ENCODE measurements at regions not wholly inside any gene's neighbourhood (a gene's known extent, or its start where the extent isn't known, plus 50 kb on each side); places are given as distances from the start of the nearest gene placed in this dataset.

GRCh38 chr1:22363403-22364325, 88.0 kb upstream of the ZBTB40 start:
- Histone ChIP-seq H3K4me1 (ENCODE audit: insufficient read depth) (no peaks in the 10 kb centered on the region), H3K36me3 (ENCODE audit: insufficient read depth) (no peaks in the 10 kb centered on the region), H3K4me3 (ENCODE audit: low read depth, low read length) (no peak overlapping the region), H3K27ac (ENCODE audit: low read depth) (no peak overlapping the region)
- DNase-seq (ENCODE audit: extremely low spot score), result no peak
- 67% methylated on average over 13 of the region's 13 CpGs for WGBS

GRCh38 chr1:22364326-22364650, 87.4 kb upstream of the ZBTB40 start:
- H3K4me3 ChIP-seq (ENCODE audit: low read depth, low read length), result no peak overlapping the region
- no peak overlapping the region for H3K27ac ChIP-seq (ENCODE audit: low read depth)
- DNase-seq (ENCODE audit: extremely low spot score), result no peak
- no peaks in the 10 kb centered on the region for H3K4me1 ChIP-seq (ENCODE audit: insufficient read depth)
- 84% methylated on average over 5 of the region's 5 CpGs for WGBS
- H3K36me3 ChIP-seq (ENCODE audit: insufficient read depth), result no peaks in the 10 kb centered on the region

- Histone ChIP-seq H3K4me3 (ENCODE audit: low read depth, low read length) (no peak overlapping the region), H3K27ac (ENCODE audit: low read depth) (no peak overlapping the region), H3K36me3 (ENCODE audit: insufficient read depth) (no peaks in the 10 kb centered on the region), H3K4me1 (ENCODE audit: insufficient read depth) (no peaks in the 10 kb centered on the region)
- 84% methylated on average over 5 of the region's 5 CpGs for WGBS
- DNase-seq (ENCODE audit: extremely low spot score), result no peak
Measured at GRCh38 chr1:22364764-22365163, 86.9 kb upstream of the ZBTB40 start.

GRCh38 chr1:22365331-22366295, 86.0 kb upstream of the ZBTB40 start:
- H3K36me3 ChIP-seq (ENCODE audit: insufficient read depth), result no peaks in the 10 kb centered on the region
- no peak overlapping the region for H3K27ac ChIP-seq (ENCODE audit: low read depth)
- H3K4me1 ChIP-seq (ENCODE audit: insufficient read depth), result no peaks in the 10 kb centered on the region
- no peak overlapping the region for H3K4me3 ChIP-seq (ENCODE audit: low read depth, low read length)
- WGBS, result 85% methylated on average over 19 of the region's 19 CpGs
- no peak for DNase-seq (ENCODE audit: extremely low spot score)

GRCh38 chr1:22366346-22366745, 85.3 kb upstream of the ZBTB40 start:
- no peak overlapping the region for H3K27ac ChIP-seq (ENCODE audit: low read depth)
- no peak for DNase-seq (ENCODE audit: extremely low spot score)
- no peak overlapping the region for H3K4me3 ChIP-seq (ENCODE audit: low read depth, low read length)
- 90% methylated on average over 6 of the region's 6 CpGs for WGBS
- H3K36me3 ChIP-seq (ENCODE audit: insufficient read depth), result no peaks in the 10 kb centered on the region
- no peaks in the 10 kb centered on the region for H3K4me1 ChIP-seq (ENCODE audit: insufficient read depth)

- no peaks in the 10 kb centered on the region for H3K36me3 ChIP-seq (ENCODE audit: insufficient read depth)
- 84% methylated on average over 1 of the region's 1 CpG for WGBS
- H3K4me3 ChIP-seq (ENCODE audit: low read depth, low read length), result no peak overlapping the region
- H3K27ac ChIP-seq (ENCODE audit: low read depth), result no peak overlapping the region
- no peaks in the 10 kb centered on the region for H3K4me1 ChIP-seq (ENCODE audit: insufficient read depth)
- DNase-seq (ENCODE audit: extremely low spot score), result no peak
Measured at GRCh38 chr1:22368125-22368524, 83.5 kb upstream of the ZBTB40 start.

GRCh38 chr1:22369294-22370189, 82.1 kb upstream of the ZBTB40 start:
- no peak for DNase-seq (ENCODE audit: extremely low spot score)
- Histone ChIP-seq H3K27ac (ENCODE audit: low read depth) (no peak overlapping the region), H3K4me3 (ENCODE audit: low read depth, low read length) (no peak overlapping the region), H3K36me3 (ENCODE audit: insufficient read depth) (no peaks in the 10 kb centered on the region), H3K4me1 (ENCODE audit: insufficient read depth) (no peaks in the 10 kb centered on the region)
- 80% methylated on average over 11 of the region's 11 CpGs for WGBS

GRCh38 chr1:22370190-22370498, 81.5 kb upstream of the ZBTB40 start:
- 30% methylated on average over 1 of the region's 1 CpG for WGBS
- no peak for DNase-seq (ENCODE audit: extremely low spot score)
- H3K4me1 ChIP-seq (ENCODE audit: insufficient read depth), result no peaks in the 10 kb centered on the region
- H3K36me3 ChIP-seq (ENCODE audit: insufficient read depth), result no peaks in the 10 kb centered on the region
- H3K4me3 ChIP-seq (ENCODE audit: low read depth, low read length), result no peak overlapping the region
- no peak overlapping the region for H3K27ac ChIP-seq (ENCODE audit: low read depth)

GRCh38 chr1:22371408-22371807, 80.2 kb upstream of the ZBTB40 start:
- no peaks in the 10 kb centered on the region for H3K36me3 ChIP-seq (ENCODE audit: insufficient read depth)
- H3K4me3 ChIP-seq (ENCODE audit: low read depth, low read length), result no peak overlapping the region
- H3K4me1 ChIP-seq (ENCODE audit: insufficient read depth), result no peaks in the 10 kb centered on the region
- DNase-seq (ENCODE audit: extremely low spot score), result no peak
- H3K27ac ChIP-seq (ENCODE audit: low read depth), result no peak overlapping the region
- WGBS, result 93% methylated on average over 5 of the region's 5 CpGs

- Histone ChIP-seq H3K4me3 (ENCODE audit: low read depth, low read length) (no peak overlapping the region), H3K27ac (ENCODE audit: low read depth) (no peak overlapping the region), H3K36me3 (ENCODE audit: insufficient read depth) (no peaks in the 10 kb centered on the region), H3K4me1 (ENCODE audit: insufficient read depth) (no peaks in the 10 kb centered on the region)
- DNase-seq (ENCODE audit: extremely low spot score), result no peak
Measured at GRCh38 chr1:22373252-22373651, 78.4 kb upstream of the ZBTB40 start.

- H3K4me1 ChIP-seq (ENCODE audit: insufficient read depth), result no peaks in the 10 kb centered on the region
- no peak overlapping the region for H3K4me3 ChIP-seq (ENCODE audit: low read depth, low read length)
- DNase-seq (ENCODE audit: extremely low spot score), result no peak
- H3K36me3 ChIP-seq (ENCODE audit: insufficient read depth), result no peaks in the 10 kb centered on the region
- 74% methylated on average over 1 of the region's 1 CpG for WGBS
- H3K27ac ChIP-seq (ENCODE audit: low read depth), result no peak overlapping the region
Measured at GRCh38 chr1:22374001-22374400, 77.7 kb upstream of the ZBTB40 start.

- WGBS, result 78% methylated on average over 9 of the region's 9 CpGs
- H3K4me1 ChIP-seq (ENCODE audit: insufficient read depth), result no peaks in the 10 kb centered on the region
- no peak for DNase-seq (ENCODE audit: extremely low spot score)
- no peak overlapping the region for H3K4me3 ChIP-seq (ENCODE audit: low read depth, low read length)
- H3K27ac ChIP-seq (ENCODE audit: low read depth), result no peak overlapping the region
- no peaks in the 10 kb centered on the region for H3K36me3 ChIP-seq (ENCODE audit: insufficient read depth)
Measured at GRCh38 chr1:22375601-22376000, 76.0 kb upstream of the ZBTB40 start.

GRCh38 chr1:22376001-22376400, 75.7 kb upstream of the ZBTB40 start:
- Histone ChIP-seq H3K36me3 (ENCODE audit: insufficient read depth) (no peaks in the 10 kb centered on the region), H3K27ac (ENCODE audit: low read depth) (no peak overlapping the region), H3K4me3 (ENCODE audit: low read depth, low read length) (no peak overlapping the region), H3K4me1 (ENCODE audit: insufficient read depth) (no peaks in the 10 kb centered on the region)
- 76% methylated on average over 5 of the region's 5 CpGs for WGBS
- DNase-seq (ENCODE audit: extremely low spot score), result no peak
